BJ (cell line): ENCODE measurements at regions not wholly inside any gene's neighbourhood (a gene's known extent, or its start where the extent isn't known, plus 50 kb on each side); places are given as distances from the start of the nearest gene placed in this dataset.

Experiments
- CTCF ChIA-PET: fragments of 350-600 bp; formaldehyde crosslinking; extraction: SDS; loops from one replicate; lab custom pipeline; 2021; ENCODE audit warnings: antibody characterized with exemption, inconsistent platforms; lab: Yijun Ruan, JAX
- POLR2A ChIA-PET: fragments of 300-600 bp; sonication (Branson Sonifier 250); formaldehyde crosslinking; extraction: SDS; loops from one replicate; lab custom pipeline; 2021; ENCODE audit warnings: antibody characterized with exemption; lab: Charles Lee
- DNase-seq: peaks from one replicate; pipeline ENCODE4 v3.0.0-alpha.2; 2011; ENCODE audit warnings: low read depth
- H3K27me3 ChIP-seq: 2 replicates; pipeline ENCODE4 v1.6.0; 2011; ENCODE audit warnings: low read length; ENCODE audit not compliant: control insufficient read depth, insufficient read depth
- H3K36me3 ChIP-seq: 2 replicates; pipeline ENCODE4 v1.5.1; 2011; ENCODE audit warnings: low read length; ENCODE audit not compliant: control insufficient read depth, insufficient read depth
- H3K4me3 ChIP-seq: 2 replicates; pipeline ENCODE4 v1.5.1; 2011; ENCODE audit warnings: low read depth, mild to moderate bottlenecking, control low read depth, low read length
- TF ChIP-seq, protein P1 (sequence below): IDR thresholded peaks from 2 replicates; pipeline ENCODE4 v1.5.1; 2011; ENCODE audit warnings: low read depth, mild to moderate bottlenecking, control low read depth, inconsistent platforms, low read length, moderate library complexity; ENCODE audit not compliant: insufficient read depth

DNA sequence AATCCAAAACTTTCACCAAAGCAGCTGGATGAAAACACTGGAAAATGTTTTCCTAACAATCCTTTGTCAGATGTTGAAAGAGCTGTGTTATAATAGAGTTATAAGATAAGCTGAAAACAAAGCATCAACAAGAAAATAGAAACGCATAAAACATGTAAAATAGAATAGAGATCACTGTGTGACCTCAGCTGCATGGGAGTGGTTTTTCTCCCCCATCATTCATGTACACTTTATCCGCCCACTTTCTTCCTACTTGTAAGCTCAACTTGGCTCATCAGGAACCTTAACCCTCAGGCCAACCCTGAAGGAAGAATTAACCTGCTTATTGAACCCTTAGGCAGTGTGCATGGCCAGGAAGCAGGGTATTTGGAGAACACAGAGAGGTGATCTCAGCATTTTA is 238.5 kb upstream of the PMFBP1 start:
- ChIA-PET CTCF (interaction anchor here (0.8 to 1.7 kb wide), 5 partner anchors 10 to 40 kb away, joined by 3 to 5 read pairs (median 4); no protein-coding TSS in a partner anchor), POLR2A (no interaction called here)
- H3K36me3 ChIP-seq = no peaks in the 10 kb centered on the region
- H3K27me3 ChIP-seq = no peaks in the 10 kb centered on the region
- TF ChIP-seq, protein P1, sequence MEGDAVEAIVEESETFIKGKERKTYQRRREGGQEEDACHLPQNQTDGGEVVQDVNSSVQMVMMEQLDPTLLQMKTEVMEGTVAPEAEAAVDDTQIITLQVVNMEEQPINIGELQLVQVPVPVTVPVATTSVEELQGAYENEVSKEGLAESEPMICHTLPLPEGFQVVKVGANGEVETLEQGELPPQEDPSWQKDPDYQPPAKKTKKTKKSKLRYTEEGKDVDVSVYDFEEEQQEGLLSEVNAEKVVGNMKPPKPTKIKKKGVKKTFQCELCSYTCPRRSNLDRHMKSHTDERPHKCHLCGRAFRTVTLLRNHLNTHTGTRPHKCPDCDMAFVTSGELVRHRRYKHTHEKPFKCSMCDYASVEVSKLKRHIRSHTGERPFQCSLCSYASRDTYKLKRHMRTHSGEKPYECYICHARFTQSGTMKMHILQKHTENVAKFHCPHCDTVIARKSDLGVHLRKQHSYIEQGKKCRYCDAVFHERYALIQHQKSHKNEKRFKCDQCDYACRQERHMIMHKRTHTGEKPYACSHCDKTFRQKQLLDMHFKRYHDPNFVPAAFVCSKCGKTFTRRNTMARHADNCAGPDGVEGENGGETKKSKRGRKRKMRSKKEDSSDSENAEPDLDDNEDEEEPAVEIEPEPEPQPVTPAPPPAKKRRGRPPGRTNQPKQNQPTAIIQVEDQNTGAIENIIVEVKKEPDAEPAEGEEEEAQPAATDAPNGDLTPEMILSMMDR = no peak
- no peak overlapping the region for H3K4me3 ChIP-seq
- DNase-seq = no peak

DNA sequence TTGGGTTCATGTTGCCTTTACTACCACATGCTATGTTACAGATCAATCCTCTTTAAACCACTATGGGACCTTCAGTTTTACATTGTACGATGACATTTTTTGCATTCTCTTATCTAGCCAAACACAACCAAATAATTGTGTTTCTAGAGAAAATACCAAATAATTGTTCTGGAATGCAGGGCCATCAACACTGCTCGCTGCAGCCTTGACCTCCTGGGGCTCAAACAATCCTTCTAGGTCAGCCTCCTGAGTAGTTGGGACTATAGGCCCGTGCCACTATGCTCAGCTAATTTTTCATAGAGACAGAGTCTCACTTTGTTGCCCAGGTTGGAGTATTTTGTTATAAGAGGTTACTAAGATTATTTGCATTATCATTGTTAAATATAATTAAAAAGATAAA is 237.5 kb upstream of the PMFBP1 start:
- ChIA-PET POLR2A (no interaction called here), CTCF (interaction anchor here (0.8 to 1.7 kb wide), 4 partner anchors 8 to 39 kb away, joined by 3 to 5 read pairs (median 4); no protein-coding TSS in a partner anchor)
- Histone ChIP-seq H3K36me3 (no peaks in the 10 kb centered on the region), H3K4me3 (no peak overlapping the region), H3K27me3 (no peaks in the 10 kb centered on the region)
- no peak for DNase-seq
- TF ChIP-seq, protein P1 = no peak

DNA sequence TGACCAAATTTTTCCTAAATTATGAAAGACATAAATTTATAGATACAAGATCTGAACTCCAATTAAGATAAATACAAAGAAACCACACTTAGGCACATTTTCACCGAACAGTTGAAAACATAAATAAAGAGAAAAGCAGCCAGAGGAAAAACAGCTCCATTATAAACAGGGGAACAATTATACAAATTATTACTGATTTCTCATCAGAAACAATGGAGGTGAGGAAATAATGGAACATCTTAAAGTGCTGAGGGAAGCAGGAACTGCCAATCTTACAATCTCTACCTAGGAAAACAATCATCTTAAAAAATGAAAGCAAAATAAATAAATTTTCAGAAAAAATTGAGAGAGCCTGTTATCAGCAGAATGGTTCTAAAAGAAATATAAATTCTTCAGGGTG is 234.4 kb upstream of the PMFBP1 start:
- Histone ChIP-seq H3K36me3 (no peaks in the 10 kb centered on the region), H3K4me3 (no peak overlapping the region), H3K27me3 (no peaks in the 10 kb centered on the region)
- CTCF ChIA-PET = interaction anchor here (0.7 kb wide), 1 partner anchor 15 kb away, joined by 4 read pairs; no protein-coding TSS in a partner anchor
- TF ChIP-seq, protein P1 = no peak
- POLR2A ChIA-PET = no interaction called here
- no peak for DNase-seq

DNA sequence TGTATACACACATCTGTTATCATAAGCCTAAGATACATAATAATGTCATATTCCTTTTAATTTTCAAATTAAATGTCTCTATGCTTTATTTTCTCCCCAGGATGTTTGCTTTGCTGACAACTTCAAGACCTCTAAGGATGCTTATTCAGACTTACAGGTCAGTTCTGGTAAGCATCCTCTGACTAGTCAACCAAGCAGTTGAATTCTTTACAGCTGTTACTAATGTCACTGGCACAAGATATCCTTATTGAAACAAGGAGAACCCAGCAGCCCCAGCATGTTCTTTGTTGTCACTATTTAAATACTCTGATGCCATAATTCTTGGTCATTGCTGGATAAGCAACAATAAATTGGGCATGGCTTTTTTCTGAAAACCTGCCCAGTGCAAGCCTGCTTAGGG is 232.3 kb upstream of the PMFBP1 start:
- POLR2A ChIA-PET = no interaction called here
- TF ChIP-seq, protein P1 = no peak
- Histone ChIP-seq H3K27me3 (no peaks in the 10 kb centered on the region), H3K36me3 (no peaks in the 10 kb centered on the region), H3K4me3 (no peak overlapping the region)
- DNase-seq = no peak
- CTCF ChIA-PET = no interaction called here

DNA sequence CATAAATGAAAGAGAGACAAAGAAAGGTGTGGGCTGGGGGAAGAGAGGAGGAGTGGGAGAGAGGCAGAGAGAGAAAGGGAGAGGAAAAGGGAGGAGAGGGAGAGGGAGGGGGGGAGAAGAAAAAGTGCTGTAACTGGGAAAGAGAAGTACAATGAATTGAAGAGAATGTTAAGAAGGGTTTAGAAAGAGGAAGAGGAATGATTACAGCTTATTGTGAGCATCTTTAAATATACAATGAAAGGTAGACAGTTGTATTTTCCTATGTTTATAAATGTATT is 229.1 kb upstream of the PMFBP1 start:
- TF ChIP-seq, protein P1 = no peak
- POLR2A ChIA-PET = no interaction called here
- CTCF ChIA-PET = interaction anchor here (0.6 to 3.2 kb wide), 7 partner anchors 8 to 155 kb away, joined by 3 to 34 read pairs (median 4); no protein-coding TSS in a partner anchor
- no peaks in the 10 kb centered on the region for H3K27me3 ChIP-seq
- H3K4me3 ChIP-seq = no peak overlapping the region
- DNase-seq = no peak
- H3K36me3 ChIP-seq = no peaks in the 10 kb centered on the region
